ENCODE measurements at regions not wholly inside any gene's neighbourhood (a gene's known extent, or its start where the extent isn't known, plus 50 kb on each side); places are given as distances from the start of the nearest gene placed in this dataset.

GRCh38 chr2:186205254-186205911 is 280.7 kb upstream of the ZC3H15 start:
- TF ChIP-seq CTCF (IDR thresholded peaks at IDR 0.05) (no peak), POLR2A (IDR thresholded peaks at IDR 0.05) (no peak)
